Medulla oblongata (tissue), 1 donor: ENCODE measurements at regions not wholly inside any gene's neighbourhood (a gene's known extent, or its start where the extent isn't known, plus 50 kb on each side); places are given as distances from the start of the nearest gene placed in this dataset.

Experiments
- DNase-seq: peaks from one replicate; pipeline ENCODE4 v3.0.0-alpha.2; 2015; ENCODE audit errors: extremely low spot score

DNA sequence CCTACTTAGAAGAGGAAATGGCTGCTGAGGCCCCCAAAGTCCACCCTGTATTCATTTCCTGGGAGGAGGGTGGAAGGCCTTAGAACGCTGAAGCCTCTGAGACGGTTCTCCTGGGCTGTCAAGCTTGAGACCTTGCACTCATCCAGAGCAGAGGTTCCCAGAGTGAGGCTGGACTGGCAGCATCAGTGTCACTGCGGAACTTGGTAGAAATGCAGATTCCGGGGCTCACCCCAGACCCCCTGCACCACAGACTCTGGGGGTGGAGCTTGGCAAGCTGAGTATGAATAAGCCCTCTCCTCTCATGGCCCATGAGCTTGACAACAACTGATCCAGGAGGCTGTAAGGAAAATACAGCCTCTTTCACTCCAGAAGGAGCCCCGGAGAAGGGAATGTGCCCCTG lies 218.3 kb downstream of the IRF8 start:
- DNase-seq, result no peak

DNA sequence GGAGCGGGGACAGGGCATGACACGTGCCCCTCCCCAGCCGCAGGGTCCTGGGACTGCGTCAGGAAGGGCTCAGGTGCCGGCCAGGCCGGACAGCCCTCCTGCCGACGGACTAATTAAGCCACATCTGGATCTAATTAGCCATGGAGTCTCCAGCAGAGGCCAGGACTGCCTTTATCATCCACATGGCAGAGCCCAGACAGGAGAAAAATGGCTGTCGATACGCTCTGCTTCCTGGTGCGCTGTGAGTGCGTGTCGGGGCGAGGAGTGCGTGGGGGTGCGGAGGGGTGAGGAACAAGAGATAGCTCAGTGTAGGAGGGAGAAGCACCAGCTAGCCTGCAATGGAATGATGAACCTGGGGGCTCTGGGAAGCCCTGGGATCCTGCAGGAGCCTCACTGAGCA lies 218.8 kb downstream of the IRF8 start:
- no peak for DNase-seq

DNA sequence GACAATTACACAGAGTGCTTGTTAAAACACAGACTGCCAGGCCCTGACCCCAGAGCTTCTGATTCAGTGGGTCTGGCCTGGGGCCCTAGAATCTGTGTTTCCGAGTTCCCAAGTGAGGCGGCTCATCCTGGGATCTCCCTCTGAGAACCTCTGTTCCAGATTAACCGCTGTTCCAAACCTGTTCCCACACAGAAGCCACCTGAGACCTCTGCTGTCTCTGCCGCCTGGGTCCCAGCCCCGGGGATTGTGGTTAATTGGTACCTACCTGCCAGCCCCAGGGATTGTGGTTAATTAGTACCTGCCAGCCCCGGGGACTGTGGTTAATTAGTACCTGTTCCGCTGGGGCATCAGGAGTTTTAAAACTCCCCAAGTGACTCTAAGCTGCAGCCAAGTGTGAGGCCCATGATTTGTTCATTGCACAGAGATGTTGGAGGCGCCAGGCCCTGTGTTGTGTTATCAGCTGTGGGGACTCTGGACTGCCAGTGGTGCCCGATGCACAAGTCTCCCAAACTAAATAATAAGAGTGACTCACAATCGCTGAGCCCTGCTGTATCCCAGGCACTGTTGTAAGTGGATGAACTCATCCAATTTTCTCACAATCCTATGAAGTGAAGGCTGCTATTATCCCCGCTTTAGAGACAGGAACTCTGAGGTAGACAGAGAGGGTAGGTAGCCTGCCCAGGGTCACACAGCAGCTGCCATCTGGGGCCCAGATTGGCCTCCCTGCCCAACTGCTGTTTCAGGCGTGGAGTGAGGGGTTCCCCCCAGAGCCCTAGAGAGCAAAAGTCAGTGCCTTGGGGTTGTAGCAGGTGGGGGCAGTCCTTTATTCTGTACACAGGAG lies 219.7 kb downstream of the IRF8 start:
- DNase-seq, result no peak

DNA sequence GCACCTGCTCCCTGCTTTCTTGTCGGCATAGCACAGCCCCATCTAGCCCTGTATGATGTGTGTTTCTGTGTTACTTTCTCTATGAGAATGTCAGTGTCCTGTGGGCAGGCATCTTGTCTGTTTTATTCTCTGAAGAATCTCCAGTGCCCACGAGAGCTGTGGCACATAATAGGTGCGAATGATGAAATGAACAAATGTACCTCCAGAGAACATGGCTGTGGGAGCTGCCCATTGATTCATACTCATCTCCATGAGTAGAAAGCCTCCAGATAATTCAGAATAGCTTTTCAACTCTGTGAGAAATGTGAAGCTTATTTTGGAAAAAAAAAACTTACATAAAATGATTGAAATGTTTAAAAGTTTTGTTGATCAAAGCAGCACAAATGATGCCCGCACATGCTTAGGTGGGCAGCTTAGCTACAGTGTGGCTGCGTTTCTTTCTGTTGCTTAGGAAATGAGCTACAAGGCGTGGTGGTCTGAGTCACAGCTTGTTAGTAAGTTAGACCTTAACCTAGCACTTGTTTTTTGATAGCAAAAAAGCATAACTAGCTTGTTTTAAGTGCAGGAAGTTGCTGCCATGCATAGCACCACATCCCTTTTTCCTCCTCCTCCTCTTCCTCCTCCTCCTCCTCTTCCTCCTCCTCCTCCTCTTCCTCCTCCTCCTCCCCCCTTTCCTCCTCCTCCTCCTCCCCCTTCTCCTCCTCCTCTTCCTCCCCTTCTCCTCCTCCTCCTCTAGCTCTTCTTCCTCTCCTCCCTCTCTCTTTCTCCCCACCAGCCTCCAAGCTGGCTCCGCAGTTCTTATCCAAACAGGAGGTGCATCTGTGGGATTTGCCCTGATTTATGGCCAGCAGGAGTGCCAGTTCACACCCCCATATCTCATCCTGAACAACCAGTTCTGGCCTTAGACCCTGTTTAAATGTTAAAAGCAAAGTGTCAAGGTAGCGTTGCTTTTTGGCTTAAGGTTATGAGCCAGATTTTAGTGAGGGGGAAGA lies 221.5 kb downstream of the IRF8 start:
- no peak for DNase-seq

DNA sequence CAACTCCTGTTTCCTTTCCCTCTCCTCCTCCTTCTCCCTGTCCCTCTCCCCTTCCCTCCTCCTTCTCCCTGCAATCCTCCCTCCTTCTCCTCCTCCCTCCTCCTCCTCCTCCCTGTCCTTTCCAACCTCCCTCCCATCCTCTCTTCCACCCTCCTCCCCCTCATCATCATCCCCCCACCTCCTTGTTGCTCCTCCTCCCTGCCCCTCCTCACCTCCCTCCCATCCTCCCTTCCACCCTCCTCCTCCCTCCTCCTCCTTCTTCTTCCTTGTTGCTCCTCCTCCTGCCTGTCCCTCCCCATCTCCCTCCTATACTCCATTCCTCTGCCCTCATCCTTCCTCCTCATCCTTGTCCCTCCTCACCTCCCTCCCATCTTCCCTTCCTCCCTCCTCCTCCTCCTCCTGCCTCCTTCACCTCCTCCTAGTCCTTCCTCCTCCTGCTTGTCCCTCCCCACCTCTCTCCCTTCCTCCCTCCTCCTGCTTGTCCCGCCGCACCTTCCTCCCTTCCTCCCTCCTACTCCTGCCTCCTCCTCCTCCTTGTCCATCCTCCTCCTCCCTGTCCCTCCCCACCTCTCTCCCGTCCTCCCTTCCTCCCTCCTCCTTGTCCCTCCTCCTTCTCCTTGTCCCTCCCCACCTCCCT lies 222.5 kb downstream of the IRF8 start:
- DNase-seq, result no peak

DNA sequence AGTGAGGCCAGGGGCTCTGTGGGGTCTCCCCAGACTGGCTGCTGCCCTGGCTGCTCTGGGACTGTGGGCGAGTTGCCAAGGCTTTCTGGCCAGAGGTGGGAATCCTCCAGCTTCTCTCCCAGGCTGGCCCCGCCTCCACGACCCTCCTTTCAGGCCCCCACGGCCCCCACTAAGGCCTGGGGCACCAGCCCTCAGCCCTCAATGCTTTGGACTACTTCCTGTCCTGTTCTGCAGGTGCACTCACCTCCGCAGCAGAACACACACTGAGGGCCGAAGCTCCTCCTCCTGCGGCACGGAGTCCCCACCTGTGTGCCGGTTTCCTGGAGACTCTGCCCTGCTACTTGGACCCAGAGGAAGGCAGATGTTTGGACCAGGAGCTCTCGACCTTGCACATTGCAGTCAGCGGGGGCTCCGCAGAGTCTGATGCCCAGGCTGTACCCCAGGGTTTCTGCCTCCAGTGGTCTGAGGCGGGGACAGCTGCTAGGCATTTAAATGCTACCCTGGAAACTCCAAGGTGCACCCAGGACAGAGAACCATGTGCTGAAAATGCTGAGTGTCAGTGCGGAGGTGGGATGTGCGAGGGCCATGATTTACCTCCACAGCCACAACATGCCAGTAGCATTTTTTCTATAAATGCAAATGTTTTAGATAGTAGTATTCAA lies 223.8 kb downstream of the IRF8 start:
- no peak for DNase-seq

DNA sequence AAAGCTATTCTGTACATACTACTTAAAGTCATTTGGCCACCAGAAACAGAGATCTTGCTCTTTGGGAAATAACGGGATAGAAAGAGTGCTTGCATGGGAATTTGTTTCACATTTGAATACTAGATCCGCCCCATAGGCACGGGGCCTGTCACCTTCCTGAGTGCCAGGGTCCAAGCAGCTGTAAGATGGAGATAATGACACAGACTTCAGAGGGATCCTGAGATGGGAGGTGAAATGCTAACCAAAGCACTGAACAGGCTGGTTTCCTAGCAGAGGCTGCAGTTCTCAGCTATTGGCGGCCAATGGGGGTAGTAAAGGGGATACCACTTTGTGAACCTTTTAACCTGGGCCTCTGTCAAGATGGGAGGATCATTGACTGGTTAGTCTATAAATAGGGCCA lies 225.4 kb downstream of the IRF8 start:
- no peak for DNase-seq

DNA sequence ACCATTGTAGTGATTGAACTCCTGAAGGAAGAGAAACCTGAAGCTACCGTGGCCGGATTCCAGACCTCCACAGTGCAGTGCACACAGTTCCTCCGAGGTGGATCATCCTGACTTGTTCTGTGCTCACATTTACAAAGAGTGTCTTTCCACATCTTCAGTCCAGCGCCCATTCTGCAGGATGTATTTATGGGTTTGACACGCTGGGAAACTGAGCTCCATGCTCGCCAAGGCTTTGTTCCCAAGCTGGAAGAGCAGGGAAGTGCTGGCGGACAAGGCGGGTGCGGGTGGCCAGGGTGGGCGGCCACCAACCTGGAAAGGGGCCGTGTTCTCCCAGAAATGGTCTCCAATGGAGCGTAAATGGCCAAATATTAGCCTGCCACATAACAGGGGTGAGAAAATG lies 227.9 kb downstream of the IRF8 start:
- no peak for DNase-seq

DNA sequence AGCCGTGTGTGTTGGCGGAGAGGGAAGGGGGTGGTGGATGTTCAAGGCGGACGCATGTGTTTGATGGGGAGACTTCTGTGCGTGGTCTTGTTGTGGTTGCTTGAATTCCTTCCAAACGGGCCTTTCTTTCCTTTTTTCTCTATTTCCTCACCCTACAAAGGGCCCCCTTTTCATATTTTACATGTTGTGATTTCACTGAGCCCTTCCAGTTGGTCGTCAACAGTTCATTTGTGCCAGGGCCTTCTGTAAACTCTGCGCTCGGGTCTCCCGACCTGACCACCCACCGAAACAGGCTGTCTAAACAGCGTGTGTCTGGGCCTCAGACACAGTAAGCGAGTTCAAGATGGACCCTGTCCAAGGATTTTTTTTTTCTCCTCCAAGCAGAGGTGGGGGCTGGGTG lies 228.4 kb downstream of the IRF8 start:
- DNase-seq, result no peak

DNA sequence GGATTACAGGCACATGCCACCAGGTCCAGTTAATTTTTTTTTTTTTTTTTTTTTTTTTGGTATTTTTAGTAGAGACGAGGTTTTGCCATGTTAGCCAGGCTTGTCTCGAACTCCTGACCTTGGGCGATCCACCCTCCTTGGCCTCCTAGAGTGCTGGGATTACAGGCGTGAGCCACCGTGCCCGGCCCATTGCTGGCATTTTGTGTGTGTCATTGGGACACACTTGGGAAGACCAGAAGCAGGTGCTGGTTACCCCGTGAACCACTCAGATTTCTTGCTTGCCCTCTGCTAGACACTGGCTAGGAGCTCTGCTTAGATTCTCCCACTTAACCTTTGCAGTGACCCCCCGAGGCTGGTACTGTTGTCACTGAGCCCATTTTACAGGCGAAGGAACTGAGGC lies 229.3 kb downstream of the IRF8 start:
- no peak for DNase-seq

DNA sequence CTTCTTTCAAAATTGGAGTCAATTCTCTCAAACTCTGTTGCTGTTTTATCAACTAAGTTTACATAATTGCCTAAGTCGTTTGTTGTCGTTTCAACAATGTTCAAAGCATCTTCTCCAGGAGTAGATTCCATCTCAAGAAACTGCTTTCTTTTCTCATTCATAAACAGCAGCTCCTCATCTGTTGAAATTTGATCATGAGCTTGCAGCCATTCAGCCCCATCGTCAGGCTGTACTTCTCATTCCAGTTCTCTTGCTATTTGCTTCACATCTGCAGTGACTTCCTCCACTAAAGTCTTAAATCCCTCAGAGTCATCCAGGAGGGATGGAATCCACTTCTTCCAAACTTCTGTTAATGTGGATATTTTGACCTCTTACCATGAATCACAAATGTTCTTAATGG lies 230.6 kb downstream of the IRF8 start:
- no peak for DNase-seq

DNA sequence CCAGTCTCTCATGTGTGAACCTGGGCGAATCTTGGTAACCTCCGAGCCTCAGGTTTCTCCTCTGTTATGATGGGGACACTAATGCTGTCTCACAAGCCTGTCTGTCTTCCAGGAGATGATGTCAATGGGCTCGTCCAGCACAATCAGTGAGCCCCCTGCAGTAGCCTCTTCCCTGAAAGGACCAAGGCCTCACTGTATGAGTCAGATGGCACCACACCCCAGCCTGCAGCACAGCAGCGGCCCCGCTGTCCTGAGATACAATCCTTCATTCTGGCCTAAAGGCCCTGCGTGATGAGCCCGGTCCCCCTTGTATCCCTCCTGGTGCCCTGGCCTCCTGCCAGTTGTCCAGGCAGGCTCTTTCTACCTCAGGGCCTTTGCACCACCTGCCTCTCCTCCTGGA lies 234.4 kb downstream of the IRF8 start:
- DNase-seq, result no peak

DNA sequence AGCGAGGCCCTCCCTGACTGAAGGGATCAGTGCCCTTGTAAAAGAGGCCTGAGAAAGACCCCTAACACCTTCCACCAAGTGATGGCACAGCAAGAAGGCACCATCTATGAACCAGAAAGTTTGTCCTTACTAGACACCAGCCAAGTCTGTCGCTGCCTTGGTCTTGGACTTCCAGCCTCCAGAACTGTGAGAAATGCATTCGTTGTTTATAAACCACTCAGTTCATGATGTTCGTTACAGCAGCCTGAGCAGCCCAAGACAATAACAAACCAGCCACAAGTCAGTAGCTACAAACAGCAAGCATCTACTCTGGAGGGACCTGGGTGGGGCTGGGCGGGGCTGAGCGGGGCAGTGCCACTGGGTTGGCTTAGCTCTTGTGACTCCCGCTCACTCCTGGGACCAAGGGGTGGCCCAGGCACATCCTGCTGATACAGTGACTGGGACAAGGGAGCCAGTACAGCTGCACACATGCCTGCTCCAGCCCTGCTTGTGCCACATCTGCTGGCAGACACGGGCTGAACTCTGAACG lies 234.9 kb downstream of the IRF8 start:
- no peak for DNase-seq

DNA sequence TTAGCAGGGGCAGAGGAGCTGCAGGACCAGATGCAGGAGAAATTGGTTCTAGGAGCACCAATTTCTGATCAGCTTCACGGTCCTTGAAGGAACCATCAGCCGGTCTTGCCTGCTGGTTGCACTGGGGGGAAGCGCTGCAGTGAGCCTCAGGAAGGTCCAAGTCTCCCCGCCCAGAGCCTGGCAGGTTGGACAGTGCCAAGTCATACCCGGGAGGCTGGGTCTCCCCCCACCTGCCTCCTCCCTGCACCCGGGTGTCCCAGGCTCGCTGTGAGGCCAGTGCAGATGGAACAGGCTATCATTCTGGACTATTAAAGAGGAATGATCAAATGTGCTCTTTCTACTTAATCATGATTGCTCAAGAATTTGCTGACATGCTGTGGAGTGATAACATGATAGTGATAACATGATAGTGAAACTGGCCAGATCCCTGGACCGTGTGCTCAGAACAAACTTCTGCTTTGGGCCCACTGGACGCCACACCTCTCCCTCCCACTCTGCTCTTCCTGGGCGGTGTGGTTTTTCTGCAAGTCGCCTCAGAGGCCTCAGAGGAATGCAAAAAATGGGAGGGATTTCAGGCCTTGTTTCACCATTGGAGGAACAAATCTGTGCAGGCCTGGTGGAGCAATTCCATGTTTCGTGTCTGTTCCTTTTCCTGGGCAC lies 236.0 kb downstream of the IRF8 start:
- DNase-seq, result no peak

DNA sequence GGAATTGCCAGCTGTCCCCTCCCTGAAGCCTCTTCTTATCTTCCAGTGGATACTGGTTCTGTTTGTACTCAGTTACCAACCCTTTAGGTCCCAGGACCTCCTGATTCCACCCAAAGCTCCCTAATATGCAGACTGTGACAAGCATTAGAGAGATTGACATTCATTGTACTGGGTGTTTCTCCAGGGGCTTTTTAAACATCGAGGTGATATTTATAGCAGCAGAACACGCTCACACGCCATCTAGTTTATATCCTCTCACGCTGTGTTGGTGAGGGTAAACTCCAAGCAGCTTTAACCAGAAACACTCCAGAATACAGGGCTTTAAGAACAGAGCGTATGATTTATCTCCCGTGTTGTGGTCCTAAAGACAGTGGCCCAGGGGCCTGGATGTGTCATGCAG lies 238.4 kb downstream of the IRF8 start:
- no peak for DNase-seq

DNA sequence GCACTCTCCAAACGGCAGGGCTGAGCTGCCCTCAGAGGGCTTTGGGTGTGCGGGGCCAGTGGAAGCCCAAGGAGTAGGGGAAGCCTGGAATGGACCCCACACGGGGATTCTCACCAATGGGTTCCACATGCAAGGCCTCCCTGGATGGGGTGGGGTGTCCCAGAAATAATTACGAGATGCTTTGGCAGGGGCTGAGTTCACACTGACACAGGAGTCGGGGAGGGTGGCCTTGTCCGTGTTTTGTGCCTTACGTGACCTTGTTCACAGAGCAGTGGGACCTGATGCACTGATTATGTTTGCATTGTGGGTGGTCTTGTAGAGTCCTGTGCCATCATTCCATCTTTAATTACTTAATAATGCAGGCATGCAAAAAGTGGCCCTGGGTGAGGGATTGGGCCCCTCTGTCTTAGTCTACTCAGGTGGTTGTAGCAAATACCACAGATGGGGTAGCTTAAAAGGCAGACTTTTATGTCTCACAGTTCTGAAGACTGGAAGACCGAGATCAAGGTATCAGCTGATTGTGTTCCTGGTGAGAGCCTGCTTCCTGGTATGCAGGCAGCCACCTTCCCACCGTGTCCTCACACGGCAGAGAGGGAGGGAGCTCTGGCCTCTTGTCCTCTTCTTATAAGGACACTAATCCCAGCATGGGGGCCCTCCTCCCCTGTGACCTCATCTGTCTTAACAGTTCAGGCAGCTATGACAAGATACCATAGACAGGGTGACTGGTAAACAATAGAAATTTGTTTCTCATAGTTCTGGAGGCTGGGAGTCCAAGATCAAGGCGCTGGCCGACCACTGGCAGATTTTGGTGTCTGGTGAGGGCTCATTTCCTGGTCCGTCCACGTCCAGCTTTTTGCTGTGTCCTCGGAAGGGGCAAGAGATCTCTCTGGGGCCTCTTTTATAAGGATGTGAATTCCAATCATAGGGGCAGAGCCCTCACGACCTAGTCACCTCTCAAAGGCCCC lies 239.4 kb downstream of the IRF8 start:
- no peak for DNase-seq

DNA sequence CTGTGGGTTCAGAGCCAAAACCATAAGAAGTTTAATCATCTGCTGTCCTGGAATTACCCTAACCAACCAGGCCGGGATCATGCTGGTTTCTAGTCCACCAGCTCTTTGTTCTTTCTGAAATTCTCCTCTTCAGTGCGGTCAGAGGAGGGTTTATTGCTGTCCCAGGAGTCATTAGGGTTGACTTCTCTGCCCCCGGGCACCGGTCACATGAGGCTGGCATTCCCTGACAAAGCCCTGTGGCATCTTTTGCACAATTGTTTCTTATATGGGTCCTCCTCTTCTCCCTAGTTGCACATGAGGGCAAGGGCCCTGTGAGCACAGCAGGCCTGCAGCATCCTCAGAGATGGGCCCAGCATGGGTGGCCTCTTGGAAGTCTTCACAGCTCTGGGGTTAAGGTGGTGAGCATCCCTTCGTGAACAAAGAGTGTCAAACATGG lies 243.9 kb downstream of the IRF8 start:
- DNase-seq, result no peak

DNA sequence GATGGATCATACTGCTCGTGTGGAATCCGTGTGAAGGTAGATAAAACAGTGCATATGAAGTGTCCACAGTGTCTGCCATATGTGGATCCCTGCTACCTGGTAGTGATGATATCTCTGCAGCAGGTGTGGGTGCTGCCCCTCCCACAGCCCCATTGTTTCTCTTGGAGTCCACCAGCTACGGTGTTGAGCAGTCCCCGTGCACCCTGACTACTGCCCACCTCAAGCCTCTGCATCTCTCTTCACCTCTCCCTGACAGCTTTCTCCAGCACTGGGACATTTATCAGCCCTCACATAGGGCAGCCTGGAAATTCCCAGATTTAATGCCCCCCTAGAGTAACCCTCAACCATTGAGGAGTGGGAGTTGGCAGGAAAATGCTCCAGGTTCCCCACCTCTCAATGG lies 244.7 kb downstream of the IRF8 start:
- no peak for DNase-seq

DNA sequence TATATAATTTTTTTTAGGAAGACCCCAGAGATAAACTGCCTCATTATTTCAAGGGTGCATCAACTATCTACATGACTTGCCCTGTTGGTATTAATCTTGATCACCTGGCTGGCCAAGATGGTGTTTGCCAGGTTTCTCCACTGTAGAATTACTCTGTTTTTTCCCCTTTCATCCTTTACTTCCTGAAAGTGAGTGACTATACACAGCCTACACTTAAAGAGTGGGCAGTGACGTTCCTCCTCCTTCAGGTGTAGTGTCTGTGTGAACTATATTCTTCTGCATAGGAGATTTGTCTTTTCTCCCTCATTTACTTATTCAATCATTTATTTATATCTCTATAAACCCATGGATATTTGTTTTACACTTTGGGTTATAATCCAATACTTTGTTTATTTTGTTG lies 246.7 kb downstream of the IRF8 start:
- DNase-seq, result no peak
